ENCODE measurements at regions not wholly inside any gene's neighbourhood (a gene's known extent, or its start where the extent isn't known, plus 50 kb on each side); places are given as distances from the start of the nearest gene placed in this dataset.

DNA sequence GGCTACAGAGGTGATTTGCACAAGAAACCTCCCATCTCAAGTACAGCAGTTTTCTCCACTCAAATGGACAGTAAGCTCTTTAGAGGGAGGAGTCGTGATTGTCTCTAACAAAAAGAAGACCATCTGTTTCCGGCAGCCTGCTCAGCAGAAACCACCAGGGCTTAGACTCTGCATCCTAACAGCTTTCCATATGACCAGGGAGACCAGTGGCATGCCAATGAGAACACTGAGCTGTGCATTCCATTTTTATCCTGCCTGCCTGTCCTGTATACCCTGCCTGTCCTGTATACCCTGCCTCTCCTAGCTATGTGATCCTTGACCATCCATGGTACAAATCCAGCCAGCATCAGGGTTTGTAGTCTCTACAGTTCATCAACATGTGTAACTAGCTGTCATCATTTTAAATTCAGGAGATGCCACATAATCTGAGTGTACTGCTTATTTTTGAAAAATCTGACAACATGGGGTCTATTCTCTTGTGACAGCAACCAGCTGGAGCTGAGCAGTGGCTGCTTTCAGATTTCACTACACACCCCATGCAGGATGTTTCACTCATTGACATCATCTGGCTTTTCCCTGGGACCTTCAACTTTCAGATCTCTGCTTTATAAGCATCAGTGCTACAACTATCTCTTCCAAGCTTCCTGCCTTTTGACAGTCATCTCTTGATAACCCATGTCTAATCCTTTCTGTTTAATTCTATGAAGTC lies 50.5 kb upstream of the POU2AF2 start:
- no peak for DNase-seq (ENCODE audit: low read depth)

DNA sequence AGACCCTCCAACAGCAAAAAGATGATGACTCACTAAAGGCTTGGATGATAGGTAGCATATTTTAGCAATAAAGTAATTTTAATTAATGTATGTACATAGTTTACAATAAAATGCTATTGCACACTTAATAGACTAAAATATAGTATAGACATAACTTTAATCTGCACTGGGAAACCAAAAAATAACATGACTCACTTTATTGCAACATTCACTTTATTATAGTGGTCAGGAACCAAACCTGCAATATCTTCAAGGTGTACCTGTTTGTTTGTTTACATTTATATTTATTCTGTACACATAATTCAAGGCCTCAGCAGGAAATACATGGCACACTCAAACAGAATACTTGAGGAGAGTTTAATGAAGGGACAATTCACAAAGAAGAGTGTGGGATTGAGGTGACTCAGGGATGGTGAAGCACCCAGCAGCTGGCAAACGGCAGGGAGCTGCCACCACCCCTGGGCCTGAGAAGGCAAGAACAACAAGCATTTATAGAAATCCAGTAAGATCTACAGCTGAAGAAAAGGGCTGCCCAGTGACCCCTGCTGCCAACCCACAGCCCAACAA lies 51.5 kb upstream of the POU2AF2 start:
- DNase-seq (ENCODE audit: low read depth) = no peak

DNA sequence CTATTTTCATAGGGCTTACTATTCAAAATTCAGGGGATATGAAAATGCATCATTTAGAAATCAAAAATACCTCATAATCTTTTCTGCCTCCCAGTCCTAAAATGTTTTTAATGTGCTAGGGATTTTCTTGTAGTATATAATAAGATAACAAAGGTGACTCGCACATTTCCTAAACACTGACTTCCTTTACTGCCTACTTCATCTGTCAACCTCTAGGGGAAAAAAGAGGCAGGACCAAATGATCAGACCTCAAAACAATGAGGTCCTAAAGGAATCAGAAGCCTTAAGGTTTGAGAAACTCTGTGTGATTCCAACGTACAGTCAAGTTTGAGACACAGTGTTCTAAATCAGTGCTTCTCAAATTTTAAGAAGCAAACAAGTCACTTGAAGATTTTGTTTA lies 56.1 kb upstream of the POU2AF2 start:
- peak; percentile 20 for DNase-seq (ENCODE audit: low read depth)

DNA sequence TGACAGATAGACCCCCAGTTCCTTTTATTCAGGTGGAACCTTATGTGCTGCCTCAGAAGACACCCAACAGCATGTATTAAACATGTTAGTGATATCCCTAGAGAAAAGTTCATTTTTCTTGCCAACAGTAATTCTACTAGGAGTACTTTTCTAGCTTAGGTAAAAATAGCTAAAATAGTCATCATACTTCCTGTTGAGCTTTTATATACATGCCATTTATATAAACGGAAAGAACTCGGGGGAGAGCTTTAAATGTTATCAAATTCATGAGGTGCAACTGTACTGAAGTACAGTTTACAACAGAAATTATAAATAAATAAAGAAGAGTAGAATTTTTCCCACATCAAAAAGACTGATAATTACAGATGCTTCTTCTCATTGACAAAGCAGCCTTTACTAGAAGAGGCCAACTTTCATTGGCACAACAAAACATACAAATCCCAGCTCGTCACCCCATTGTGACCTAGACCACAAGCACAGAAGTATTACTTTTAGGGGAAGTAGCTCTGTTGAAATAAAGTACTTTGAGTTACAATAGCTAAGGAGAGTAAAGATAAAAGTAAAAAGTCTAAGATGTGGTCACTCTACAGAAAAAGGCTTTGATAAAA lies 59.1 kb upstream of the POU2AF2 start:
- DNase-seq (ENCODE audit: low read depth) = no peak

DNA sequence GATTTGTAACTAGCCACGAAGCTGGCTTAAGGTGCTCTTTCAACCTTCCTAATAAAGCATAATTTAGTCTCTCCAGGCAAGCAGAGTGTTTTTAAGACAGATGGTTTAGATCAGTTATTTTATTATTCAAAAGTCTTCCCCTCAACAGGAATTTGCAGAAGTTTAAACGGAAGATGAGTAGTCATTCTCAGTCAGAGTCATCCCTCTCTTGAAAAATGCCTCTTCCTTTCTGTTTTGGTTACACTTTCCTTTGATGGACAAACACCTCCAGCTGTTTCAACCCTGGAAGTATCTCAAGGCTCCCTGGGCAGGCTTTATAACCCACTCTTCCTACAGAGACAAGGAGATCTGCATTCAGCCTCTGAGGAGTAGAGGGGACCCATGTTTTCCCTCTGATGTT lies 60.3 kb upstream of the POU2AF2 start:
- DNase-seq (ENCODE audit: low read depth) = peak; percentile 18

DNA sequence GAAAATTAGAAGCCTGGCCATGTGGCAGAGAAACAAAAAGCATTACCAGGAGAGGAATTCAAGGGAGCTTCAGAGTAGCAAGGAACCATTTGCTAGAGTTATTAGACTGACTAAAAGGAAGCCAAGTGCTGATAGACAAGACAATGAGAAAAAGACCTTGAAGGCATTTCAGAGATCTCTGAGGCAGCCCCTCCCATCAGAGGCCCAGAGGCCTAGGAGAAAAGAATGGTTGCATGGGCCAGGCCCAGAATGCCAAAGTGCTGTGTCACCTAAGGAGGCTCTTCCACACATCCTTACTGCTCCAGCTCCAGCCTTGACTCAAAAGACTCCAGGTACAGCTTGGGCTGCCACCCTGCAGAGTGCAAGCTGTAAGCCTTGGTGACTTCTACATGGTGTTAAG lies 61.8 kb upstream of the POU2AF2 start:
- peak; percentile 46 for DNase-seq (ENCODE audit: low read depth)

DNA sequence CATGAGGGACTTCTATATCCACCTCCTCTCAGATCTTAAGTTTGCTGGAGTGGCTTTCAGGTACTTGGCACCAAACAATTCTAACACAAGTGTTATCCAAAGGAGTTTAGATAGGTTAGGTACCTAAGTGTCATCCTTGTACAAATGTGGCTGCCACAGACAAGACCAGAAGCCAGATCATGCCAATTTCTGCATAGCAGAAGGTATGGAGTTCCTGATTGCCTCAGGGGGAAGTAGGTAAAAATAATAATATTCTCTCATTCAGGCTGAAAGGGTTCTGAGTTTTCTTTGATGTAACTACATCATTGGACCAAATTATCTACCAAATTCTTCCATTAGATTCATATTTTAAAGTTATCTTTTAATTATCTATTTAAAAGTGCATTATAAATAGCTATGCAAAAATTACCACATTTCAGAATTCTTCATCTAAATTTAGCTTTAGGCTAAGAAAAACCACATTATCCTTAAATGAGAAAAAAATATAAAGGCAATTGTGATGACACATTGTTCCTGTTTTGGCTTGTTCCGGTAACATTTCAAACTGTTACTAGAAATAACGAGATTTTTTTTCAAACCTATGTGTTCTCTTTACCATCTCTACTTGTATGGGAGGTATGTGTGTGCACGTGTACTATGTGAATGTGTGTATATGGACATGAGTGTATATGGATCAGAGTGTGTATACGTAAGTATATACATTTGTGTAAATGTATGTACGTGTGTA lies 66.2 kb upstream of the POU2AF2 start:
- DNase-seq (ENCODE audit: low read depth) = no peak

DNA sequence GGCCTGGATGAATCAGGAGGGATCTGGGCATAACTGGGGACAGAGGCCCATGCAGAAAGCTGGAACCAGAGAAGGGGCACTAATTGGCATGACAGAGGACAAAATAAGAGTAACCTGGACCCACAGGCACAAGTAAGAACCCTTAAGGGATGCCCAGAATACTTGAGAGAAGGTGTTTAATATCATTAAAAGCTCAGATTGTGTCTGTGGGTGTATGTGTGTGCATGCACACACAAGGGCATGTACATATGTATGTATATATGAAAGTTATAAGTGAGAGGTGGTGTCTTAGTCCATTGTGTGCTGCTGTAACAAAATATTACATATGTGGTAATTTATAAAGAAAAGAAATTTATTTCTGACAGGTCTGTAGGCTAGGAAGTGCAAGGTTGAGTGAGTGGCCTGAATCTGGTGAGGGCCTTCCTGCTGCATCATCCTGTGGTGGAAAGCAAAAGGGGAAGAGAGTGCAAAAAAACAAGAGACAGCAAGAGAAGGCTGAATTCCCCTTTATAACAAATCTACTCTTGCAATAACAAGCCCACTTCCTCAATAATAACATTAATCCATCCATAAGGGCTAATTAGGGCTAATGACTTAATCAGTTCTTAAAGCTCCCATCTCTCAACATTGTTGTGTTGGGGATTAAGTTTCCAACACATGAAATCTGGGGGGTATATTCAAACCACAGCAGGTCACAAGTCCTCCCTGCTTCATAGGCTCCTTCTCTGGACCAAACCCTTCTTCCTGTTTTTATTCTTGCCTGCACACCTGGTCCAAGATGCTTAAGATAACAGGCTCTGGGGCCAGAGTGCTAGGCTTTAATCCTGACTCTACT lies 68.3 kb upstream of the POU2AF2 start:
- no peak for DNase-seq (ENCODE audit: low read depth)

DNA sequence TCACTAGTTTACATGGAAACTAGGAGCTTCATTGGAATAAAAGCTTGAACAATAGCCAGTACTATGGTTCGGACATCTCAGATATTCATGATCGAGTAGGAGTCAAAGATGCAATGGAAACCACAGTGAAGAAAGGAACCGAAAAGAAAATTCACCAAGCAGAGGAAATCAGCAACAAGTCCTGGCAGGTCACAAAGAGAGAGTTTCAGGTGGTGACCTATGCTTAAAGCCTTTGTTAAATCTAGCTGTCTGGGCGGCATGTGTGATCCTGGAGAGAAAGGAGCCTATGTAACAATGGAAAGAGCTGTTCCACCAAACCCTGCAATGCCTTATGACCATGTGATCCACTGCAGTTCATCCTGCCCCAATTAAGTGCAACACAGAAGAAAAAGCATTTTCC lies 68.9 kb upstream of the POU2AF2 start:
- DNase-seq (ENCODE audit: low read depth) = no peak

DNA sequence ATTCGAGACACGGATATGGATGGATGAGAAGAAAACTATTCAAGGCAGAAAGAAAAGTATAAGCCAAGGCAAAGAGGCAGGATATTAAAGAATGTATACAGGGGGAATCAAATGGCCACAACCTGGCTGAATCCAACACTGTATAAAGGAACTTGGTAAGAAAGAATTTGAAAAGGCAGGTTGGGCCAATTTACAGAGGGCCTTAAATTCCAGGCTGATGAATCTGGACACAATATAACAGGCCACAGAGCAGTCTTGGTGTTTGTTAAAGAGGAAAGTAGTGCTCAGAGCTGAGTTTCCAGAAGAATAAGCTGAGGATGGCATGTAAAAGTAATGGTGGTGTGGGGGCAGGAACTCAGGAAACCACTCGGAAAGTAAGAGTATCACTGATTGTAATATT lies 72.3 kb upstream of the POU2AF2 start:
- no peak for DNase-seq (ENCODE audit: low read depth)

DNA sequence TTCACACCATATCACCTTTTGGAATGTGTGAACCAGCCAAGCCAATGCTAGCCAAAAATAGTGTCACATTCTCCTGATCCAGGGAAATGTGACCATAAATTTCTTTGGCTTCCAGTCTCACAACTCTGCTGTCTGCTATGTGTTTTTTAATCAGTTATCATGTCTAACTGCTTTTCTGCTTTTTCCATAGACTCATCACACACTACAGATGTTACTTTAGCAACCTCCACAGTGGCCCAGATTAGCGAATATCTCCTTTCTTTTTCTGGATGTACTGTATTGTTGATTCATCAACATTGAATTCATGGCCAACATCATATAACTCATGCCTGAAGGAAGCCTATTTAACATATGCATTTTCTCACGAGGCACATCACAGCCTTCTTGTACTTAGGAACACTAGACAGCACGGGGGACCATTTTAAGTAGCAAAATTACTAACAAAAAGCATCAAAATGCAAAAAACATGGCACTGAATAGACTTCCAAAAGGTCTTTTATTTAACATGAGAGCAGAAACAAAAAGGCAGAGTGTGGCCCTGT lies 73.1 kb upstream of the POU2AF2 start:
- DNase-seq (ENCODE audit: low read depth) = no peak

DNA sequence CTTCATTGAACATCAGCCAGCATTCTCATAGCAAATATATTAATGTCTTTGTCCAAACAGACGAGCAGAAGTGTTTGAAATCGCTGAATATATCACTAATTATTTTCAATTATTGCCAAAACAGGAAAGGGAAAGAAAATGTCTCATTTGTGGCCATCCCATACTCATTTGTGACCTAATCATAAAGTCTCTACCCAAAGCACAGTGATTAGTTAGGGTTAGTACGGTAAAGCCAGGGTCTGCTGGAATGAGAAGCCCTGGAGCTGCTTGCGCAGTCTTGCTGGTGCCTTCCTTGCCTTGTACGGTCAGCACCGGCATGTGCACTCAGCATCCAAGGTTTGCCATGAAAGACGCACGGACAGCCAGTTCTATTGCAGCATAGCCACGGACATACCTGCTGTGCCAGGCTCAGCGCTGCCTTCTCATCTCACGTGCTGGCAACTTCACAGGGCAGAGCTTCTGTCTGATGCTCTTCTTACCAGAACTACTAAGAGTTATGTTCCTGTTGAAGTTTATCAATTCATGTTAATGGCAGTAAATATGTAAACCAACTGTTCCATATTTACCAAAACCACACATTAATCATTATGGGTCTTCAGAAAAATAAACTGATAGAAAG lies 74.7 kb upstream of the POU2AF2 start:
- no peak for DNase-seq (ENCODE audit: low read depth)

DNA sequence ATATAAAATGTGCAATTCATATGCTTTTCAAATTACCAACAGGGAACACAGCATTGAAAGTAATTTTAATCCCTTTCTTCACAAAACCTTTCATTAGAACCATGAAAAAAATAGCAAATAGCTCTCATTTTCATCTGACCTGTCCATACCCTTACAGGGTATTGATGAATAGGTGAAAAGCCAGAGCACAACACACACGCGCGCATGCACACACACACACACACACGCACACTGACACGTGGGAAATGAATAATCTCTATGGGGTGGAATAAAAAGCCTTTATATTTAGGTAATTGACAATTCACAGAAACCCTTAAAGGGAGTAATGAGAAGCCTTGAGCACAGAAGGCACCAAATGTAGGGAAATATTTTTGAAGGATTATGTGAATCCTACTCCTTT lies 76.2 kb upstream of the POU2AF2 start:
- no peak for DNase-seq (ENCODE audit: low read depth)

DNA sequence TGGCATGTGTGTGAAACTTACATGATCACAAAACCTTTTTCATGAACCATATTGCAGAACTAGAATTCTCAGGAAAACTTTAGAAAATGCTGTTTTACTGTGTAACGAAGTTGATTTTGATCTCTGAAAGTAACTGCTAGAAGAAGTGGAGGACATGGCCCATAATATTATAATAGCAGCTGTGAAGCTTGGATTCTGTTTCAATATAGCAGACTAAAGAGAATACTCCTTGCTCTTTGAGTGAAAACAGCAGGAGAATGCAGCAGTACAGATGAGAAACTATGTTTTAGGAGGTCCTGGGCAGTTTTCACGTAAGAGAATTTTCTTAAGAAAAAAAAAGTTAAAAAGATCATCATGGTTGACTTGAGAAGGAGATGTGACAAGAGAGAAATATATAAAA lies 76.7 kb upstream of the POU2AF2 start:
- no peak for DNase-seq (ENCODE audit: low read depth)

DNA sequence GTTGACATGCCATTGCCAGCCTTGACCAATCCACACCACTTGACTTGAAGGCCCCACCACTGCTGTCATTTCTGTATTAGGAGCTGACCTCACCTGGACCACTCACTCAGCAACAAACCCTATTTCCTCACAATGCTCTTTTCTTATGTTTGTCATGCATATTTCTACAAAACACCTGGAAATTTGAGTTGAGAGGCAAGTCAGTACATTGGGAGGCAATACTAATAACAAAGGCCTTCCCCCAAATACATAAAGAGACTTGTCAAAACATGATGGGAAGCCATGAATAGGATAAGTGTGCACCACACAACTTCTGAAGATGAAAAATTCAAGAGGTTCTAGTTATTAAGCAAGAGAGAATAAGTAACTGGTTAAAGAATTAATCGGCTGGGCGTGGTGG lies 77.9 kb upstream of the POU2AF2 start:
- DNase-seq (ENCODE audit: low read depth) = no peak

DNA sequence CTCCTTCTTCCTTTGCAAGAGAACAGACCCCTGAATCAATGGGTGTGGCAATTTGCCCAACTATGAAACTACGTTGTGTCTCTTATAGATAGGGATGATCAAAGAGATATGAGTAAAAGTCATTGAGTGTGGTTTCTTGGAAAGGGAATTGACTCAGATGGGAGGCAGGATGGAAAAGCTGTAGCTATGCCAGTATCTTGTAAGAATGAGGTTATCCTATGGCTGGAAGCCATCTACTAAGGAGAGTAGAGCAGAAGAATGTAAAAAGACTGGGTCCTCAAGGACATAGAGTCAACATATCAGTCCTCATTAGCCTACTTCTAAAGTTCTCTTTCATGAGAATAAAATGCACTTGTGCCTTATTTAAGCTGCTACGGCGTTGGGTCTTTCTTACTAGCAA lies 78.9 kb upstream of the POU2AF2 start:
- no peak for DNase-seq (ENCODE audit: low read depth)

DNA sequence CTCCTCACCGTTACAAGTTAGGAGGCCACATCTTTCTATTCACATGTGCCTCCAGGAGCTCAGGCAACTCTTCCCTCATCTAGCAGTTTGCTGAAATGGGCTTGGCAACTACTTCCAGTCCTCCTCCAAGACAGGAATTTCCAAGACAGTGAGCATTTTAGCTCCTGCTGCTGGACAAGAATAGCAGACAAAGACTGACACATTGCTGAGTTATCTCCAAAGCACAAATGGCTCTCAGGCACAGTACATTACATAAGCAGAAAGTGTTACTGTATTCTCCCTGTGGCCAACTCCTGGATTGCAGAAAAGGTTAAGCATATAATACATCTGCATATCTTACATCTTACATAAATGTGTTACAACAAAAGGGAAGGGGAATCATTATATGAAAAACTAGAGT lies 83.2 kb upstream of the POU2AF2 start:
- DNase-seq (ENCODE audit: low read depth) = peak; percentile 12

DNA sequence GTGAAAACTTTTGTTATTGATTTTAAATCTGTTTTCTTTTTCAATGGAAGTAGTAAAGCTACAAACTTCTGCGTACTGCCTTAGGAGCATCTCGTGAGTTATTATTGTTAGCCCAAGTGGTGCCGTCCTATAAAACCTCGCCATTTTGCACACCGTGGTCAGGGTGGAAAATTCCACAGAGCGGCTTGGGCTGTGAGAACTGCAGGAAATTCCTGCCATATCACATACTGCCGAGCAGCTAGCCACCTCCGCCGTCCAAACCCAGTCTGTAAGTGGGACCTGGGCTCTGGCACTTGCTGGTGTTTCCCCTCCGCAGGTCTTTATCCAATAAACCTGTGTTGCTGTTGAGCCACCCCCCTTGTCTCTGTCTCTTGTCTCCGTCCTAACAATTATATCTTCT lies 88.0 kb upstream of the POU2AF2 start:
- peak; percentile 6 for DNase-seq (ENCODE audit: low read depth)

DNA sequence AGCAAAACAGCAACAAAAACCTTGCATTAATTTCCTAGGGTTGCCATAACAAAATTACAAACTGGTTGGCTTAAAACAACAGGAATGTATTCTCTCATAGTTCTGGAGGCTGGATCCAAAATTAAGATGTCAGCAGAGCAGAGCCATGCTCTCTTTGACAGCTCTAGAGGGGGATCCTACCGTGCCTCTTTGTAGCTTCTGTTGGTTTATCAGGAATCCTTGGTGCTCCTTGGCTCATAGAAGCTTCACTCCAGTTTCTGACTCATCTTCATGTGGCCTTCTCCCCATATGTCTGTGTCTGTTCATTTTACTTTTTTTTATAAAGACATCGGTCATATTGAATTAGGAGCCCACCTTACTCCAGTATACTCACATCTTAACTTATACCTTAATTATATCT lies 90.5 kb upstream of the POU2AF2 start:
- DNase-seq (ENCODE audit: low read depth) = peak; percentile 2

DNA sequence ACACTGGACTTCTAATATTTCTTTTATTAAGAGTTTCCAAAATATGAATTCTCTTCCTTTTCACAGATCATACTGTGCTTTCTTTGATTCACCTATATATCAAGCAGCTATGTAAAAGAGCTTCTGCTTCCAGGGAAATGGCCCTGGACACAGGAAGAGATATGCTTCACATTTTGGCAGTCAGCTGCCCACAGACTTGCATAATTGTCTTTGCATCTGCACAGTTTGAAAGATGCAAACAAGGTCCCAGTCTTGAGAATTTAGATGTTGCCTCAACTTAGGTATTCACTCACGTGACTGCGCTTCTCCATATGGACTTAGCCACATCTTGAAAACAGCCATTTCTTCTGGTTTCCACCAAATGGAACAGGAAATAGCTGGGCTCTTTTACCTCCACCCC lies 92.3 kb upstream of the POU2AF2 start:
- DNase-seq (ENCODE audit: low read depth) = no peak

DNA sequence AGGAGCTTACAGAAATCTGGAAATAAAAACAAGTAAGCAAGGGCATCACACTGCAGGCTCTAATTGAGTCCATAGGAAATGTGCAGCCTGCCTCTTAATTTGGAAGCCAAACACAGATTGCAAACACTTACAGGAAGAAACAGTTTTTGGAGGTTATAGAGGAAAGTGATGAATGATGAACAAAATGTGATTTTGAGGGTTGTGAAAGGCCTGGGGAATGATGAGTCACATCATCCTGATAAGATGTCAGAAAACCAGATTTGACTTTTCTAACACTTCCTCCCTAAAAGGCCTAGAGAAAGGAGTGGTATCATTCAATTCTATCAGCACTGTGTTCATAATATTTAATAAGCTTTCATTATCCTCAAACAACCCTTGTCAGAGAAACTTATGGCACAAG lies 96.6 kb upstream of the POU2AF2 start:
- peak; percentile 9 for DNase-seq (ENCODE audit: low read depth)

Data from M059J (cell line).